ENCODE measurements at regions not wholly inside any gene's neighbourhood (a gene's known extent, or its start where the extent isn't known, plus 50 kb on each side); places are given as distances from the start of the nearest gene placed in this dataset.
"Not testable (repeated sequence)": the region's sequence is repeated elsewhere in the genome, so short reads cannot be mapped to it uniquely, and the experiment has no call there.

- DNase-seq (ENCODE audit: low spot score), result no peak
- intact Hi-C loops (cut with DNase I), result no loop called here
Observed at GRCh38 chr1:166383137-166383536, 216.3 kb upstream of the FAM78B start.

DNA sequence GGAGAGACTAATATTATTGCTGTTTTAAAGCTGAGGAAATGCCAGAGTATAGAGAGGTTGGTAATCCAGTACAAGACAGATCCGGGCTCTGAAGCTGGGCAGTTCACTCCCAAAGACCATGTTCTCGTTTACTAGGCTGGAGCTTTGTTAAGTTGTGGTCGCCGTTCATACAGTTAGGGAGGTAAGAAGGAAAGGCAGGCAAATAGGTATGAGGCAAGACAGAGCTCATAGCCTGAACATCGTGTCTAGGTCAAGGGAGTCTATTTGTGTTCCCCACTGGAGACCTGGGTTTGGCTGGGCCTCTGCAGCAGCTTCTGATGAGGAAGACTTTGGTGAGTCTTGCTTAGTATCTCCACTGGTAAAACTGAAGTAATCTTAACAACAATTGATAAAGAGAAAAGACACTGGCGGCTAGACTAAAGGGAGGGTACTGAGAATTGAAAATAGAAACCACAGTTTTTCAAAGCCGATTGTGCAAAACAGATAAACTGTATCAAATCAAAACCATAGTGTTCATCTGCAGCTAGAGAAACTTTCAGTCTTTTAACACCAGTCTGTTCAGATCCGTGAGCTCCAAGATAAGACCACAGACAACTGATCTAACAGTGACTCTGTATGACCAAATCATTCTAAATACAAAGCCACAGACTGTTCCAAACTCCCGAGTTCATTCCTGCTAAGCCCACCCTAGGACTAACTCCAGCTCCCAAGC lies 217.0 kb upstream of the FAM78B start:
- intact Hi-C loops (cut with DNase I), result no loop called here
- no peak for DNase-seq (ENCODE audit: low spot score)

- intact Hi-C loops (cut with DNase I), result no loop called here
- no peak for DNase-seq (ENCODE audit: low spot score)
Observed at GRCh38 chr1:166384948-166385347, 218.1 kb upstream of the FAM78B start.

DNA sequence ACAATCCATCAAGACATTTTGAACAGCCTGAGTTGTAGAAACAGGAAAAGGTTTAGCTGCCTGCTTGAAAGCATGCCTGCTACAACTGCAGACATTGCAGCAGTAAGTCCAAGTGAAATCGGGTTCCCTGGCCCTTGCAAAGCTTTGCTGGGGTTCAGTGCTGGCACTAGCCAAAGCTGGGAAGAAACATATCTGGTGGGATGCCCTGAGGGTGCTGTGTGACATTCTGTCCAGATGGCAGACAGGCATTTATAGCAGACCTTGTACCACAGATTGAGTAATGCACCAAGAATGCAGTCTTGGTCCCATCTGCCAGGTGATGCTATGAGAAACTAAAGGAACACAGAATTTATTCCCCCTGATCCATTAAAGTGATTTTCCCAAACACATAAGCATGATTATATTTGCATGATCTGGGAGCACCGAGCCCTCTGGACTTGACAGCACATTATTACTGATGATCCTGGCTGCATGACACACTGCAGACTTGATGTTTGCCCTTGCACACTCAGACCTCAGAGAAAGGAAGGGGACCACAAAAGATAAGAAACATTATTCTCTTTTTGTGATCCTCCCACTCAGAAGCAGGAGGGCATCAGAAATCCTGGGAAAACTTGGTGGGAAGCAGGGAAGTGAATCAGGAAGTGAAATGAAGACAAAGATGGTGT lies 223.7 kb upstream of the FAM78B start:
- intact Hi-C loops (cut with DNase I), result no loop called here
- no peak for DNase-seq (ENCODE audit: low spot score)

DNA sequence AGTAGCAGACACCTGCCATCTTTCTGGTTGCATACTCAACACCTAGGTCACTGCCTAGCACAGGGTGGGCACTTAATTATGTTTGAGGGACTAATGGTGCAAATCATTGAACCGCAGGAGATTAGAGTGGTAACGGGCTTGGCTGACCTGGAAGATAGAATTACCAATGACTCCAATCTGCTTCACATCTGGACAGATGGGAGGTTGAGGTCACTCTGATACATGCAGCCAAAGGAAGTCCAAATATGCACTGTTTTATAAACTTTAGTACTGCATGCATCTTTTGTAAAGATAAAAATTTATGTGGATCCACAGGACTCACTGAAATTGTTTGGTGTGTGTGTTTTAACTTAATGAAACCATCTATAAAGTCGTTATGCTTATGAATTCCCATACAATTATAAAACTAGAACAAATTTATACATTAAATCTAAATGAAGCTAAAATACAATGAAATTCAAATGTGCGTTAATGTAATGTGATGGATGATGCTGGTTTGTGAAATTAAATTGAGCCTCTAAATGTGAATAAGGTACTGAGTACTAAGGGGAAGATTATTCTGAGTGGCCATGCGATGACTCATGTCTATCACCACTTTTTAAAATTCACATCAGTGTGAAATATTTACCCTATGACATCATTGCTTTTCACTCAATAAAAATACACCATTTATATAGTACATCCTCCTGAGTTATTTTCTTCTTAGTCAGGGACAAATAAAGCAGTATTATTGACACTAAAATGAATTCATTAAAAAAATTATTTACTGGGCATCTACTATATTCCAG lies 224.7 kb upstream of the FAM78B start:
- intact Hi-C loops (cut with DNase I), result no loop called here

DNA sequence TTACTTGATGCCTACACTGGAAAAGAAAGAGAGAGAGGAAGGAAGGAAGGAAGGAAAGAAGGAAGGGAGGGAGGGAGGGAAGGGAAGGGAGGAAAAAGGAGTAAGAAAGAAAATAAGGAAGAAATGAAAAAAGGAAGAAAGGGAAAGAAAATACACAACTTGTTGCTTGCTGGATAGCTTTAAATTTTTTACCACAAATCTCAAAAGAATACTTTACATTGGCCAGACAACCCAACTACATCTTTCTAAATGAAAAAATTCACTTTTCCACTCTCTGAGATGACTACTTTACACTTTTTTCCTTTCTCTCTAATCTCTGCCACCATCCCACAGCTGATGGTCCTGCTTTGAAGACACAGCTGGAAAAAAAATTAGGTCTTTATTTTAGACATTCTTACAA lies 228.9 kb upstream of the FAM78B start:
- intact Hi-C loops (cut with DNase I), result no loop called here
- no peak for DNase-seq (ENCODE audit: low spot score)

More for the DNA sequence above, 224.7 kb upstream of the FAM78B start:
- DNase-seq (ENCODE audit: low spot score), result no peak

DNA sequence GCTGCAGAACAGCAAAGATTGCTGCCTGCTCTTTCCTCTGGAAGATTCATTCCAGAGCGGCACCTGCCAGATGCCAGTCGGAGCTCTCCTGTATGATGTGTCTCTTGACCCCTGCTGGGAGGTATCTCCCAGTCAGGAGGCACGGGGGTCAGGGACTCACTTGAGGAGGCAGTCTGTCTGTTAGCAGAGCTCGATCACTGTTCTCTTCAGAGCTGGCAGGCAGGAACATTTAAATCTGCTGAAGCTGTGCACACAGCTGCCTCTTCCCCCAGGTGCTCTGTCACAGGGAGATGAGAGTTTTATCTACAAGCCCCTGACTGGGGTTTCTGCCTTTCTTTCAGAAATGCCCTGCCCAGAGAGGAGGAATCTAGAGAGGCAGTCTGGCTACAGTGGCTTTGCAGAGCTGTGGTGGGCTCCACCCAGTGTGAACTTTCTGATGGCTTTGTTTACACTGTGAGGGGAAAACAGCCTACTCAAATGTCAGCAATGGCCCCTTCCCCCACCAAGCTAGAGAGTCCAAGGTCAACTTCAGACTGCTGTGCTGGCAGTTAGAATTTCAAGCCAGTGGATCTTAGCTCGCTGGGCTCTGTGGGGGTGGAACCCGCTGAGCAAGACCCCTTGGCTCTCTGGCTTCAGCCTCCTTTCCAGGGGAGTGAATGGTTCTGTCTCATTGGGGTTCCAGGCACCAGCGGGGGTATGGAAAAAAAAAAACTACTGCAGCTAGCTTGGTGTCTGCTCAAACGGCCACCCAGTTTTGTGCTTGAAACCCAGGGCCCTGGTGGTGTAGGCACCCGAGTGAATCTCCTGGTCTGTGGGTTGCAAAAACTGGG lies 242.7 kb upstream of the FAM78B start:
- DNase-seq (ENCODE audit: low spot score); intact Hi-C loops (cut with DNase I): not testable (repeated sequence)

DNA sequence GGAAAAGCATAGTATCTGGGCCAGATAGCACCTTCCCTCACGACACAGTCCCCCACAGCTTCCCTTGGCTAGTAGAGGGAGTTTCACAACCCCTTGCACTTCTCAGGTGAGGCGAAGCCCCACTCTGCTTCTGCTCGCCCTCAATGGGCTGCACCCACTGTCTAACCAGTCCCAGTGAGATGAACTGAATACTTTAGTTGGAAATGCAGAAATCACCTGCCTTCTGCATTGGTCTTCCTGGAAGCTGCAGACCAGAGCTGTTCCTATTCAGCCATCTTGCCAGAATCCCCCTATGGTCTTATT lies 243.2 kb upstream of the FAM78B start:
- intact Hi-C loops (cut with DNase I), result no loop called here
- DNase-seq (ENCODE audit: low spot score), result no peak

- intact Hi-C loops (cut with DNase I); DNase-seq (ENCODE audit: low spot score): not testable (repeated sequence)
Observed at GRCh38 chr1:166416831-166417230, 250.0 kb upstream of the FAM78B start.

- intact Hi-C loops (cut with DNase I), result no loop called here
- DNase-seq (ENCODE audit: low spot score), result no peak
Observed at GRCh38 chr1:166418344-166418933, 251.6 kb upstream of the FAM78B start.

- intact Hi-C loops (cut with DNase I), result loop anchor here in 1 of 2 donors (5.0 kb wide), 1 partner anchor 1250 kb away; no protein-coding TSS in a partner anchor
- DNase-seq (ENCODE audit: low spot score), result not testable (repeated sequence)
Observed at GRCh38 chr1:166422586-166422985, 255.8 kb upstream of the FAM78B start.

DNA sequence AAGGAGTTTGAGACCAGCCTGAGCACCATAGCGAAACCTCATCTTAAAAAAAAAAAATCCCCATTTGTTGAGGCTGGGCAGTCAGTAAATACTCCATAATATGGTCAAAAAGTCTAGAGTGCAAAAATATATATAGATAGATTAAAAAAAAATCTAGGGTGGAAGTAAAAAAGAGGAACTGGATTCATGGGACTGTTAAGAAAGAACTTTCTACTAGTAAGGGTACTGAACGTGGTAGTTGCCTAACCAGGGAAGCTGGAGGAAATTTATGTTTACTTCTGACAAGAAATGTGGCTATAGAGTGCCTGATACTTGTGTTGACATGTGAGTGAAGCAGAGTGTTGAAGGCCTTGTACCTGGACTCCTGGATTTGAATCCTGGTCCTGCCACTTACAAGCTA lies 265.9 kb upstream of the FAM78B start:
- intact Hi-C loops (cut with DNase I), result no loop called here
- DNase-seq (ENCODE audit: low spot score), result no peak

DNA sequence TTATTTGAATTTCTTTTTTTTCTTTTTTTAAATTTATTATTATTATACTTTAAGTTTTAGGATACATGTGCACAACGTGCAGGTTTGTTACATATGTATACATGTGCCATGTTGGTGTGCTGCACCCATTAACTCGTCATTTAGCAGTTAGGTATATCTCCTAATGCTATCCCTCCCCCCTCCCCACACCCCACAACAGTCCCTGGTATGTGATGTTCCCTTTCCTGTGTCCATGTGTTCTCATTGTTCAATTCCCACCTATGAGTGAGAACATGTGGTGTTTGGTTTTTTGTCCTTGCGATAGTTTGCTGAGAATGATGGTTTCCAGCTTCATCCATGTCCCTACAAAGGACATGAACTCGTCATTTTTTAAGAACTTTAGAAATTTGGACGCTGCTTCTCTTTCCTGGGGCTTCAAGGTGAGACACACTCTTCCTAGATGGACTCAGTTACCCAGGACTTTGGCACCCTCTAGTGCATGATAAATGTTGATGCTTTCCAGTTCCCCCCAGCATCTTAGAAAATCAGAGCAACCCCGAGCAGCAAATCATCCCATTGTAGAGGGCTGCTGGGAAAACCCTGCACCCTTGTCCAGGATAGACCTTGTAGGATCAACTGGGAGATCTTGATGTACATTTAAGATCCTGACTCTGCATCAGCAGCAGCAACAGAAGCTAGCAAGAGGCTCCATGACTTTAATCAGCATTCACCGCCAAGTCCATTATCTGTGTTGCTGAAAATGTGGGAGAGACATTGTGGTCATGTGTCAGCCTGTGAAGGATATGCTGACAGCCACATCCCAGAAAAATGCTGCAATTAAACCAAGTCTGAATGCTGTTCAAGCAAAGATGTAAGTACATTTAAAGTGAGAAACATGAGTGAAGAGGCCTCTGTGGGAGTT lies 266.9 kb upstream of the FAM78B start:
- DNase-seq (ENCODE audit: low spot score); intact Hi-C loops (cut with DNase I): not testable (repeated sequence)

GRCh38 chr1:166457700-166458099 lies 290.9 kb upstream of the FAM78B start:
- intact Hi-C loops (cut with DNase I), result no loop called here
- DNase-seq (ENCODE audit: low spot score), result no peak

DNA sequence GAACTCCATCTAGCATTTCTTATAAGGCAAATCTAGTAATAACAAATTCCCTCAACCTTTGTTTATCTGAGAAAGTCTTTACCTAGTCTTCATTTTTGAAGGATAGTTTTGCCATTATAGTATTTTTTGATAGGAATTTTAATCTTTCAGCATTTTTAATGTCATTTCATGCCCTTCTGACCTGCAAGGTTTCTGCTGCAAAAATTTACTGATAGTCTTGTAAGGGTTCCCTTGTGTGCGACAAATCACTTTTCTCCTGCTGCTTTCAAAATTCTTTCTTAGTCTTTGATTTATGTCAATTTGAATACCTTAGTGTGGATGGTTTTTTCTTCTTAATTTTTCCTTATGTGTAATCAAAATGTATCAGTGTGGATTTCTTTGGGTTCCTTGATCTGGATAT lies 297.5 kb upstream of the FAM78B start:
- intact Hi-C loops (cut with DNase I), result no loop called here
- DNase-seq (ENCODE audit: low spot score), result no peak

- intact Hi-C loops (cut with DNase I), result no loop called here
- DNase-seq (ENCODE audit: low spot score), result no peak
Observed at GRCh38 chr1:166470014-166470413, 303.2 kb upstream of the FAM78B start.

- no peak for DNase-seq (ENCODE audit: low spot score)
- intact Hi-C loops (cut with DNase I), result no loop called here
Observed at GRCh38 chr1:166470441-166470840, 303.6 kb upstream of the FAM78B start.

DNA sequence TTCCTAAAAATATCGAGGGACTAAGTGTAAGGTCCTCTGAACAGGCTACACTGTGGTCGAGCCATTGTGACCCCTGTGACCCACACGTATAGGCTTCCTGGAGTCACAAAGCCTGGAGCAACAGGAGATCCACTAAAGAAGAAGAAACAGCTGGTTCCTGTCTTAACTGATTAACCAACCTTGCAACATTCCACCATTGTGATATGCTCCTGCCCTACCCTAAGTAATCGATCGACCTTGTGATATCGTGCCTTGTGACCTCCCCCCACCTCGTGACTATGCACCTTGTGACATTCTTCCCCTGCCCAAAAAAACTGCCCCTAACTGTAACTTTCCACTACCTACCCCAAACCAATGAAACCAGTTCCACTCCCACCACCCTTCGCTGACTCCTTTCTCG lies 304.6 kb upstream of the FAM78B start:
- intact Hi-C loops (cut with DNase I), result no loop called here
- no peak for DNase-seq (ENCODE audit: low spot score)
